Breast epithelium (tissue), 4 donors: ENCODE measurements at regions not wholly inside any gene's neighbourhood (a gene's known extent, or its start where the extent isn't known, plus 50 kb on each side); places are given as distances from the start of the nearest gene placed in this dataset.

ENCODE experiments used
- DNase-seq, 2 donors: peaks; one replicate each; pipeline ENCODE4 v3.0.0-alpha.2; 2019; ENCODE audit warnings: low spot score in 2 of 2
- H3K27ac ChIP-seq, 2 donors: fragments of 200-600 bp; sonication (generic) in 1 of 2; one replicate each; pipeline ENCODE4 v1.5.1; 2016 to 2019; ENCODE audit warnings: mild to moderate bottlenecking in 1 of 2
- H3K27me3 ChIP-seq, 2 donors: fragments of 200-600 bp; sonication (generic) in 1 of 2; one replicate each; pipeline versions ENCODE4 v1.5.1 to v1.6.0; 2017 to 2019; ENCODE audit warnings: control low read depth in 1 of 2, mild to moderate bottlenecking in 1 of 2
- H3K36me3 ChIP-seq: fragments of 200-600 bp; one replicate; pipeline ENCODE4 v1.5.1; 2019
- H3K4me1 ChIP-seq, 2 donors: fragments of 200-600 bp; sonication (generic); one replicate each; pipeline ENCODE4 v1.5.1; 2016 to 2019; ENCODE audit warnings: control low read depth in 1 of 2
- H3K4me3 ChIP-seq, 3 donors: fragments of 200-600 bp; sonication (generic); 1 replicate in 2 of 3; 2 replicates in 1 of 3; pipeline ENCODE4 v1.5.1; 2016 to 2019; ENCODE audit warnings: mild to moderate bottlenecking in 3 of 3, moderate library complexity in 2 of 3
- H3K9me3 ChIP-seq, 2 donors: fragments of 200-600 bp; sonication (generic) in 1 of 2; one replicate each; pipeline ENCODE4 v1.5.1; 2016 to 2019; ENCODE audit warnings: control low read depth in 1 of 2
- CTCF ChIP-seq, 3 donors: fragments of 450-650 bp; IDR thresholded peaks; one replicate each; pipeline ENCODE4 v1.5.1; 2016 to 2017; ENCODE audit warnings: antibody characterized with exemption in 3 of 3, mild to moderate bottlenecking in 3 of 3, moderate library complexity in 3 of 3
- POLR2A ChIP-seq: fragments of 450-650 bp; IDR thresholded peaks from one replicate; pipeline ENCODE4 v1.6.1; 2016; ENCODE audit warnings: antibody characterized with exemption, mild to moderate bottlenecking, moderate library complexity
- POLR2AphosphoS5 ChIP-seq, 3 donors: sonication (generic); formaldehyde crosslinking; IDR thresholded peaks; one replicate each; pipeline ENCODE4 v1.6.1; 2017; ENCODE audit warnings: antibody characterized with exemption in 3 of 3
- intact Hi-C: fragments of 100-400 bp; cut with DNase I; formaldehyde crosslinking; loops from one replicate; pipeline ENCODE4 v1.15.1; 2023; ENCODE audit warnings: low total_unique reads

- H3K36me3 ChIP-seq, result no peaks in the 10 kb centered on the region
- no peaks in the 10 kb centered on the region for H3K9me3 ChIP-seq
- H3K27ac ChIP-seq, result no peak overlapping the region
- H3K4me3 ChIP-seq, result no peak overlapping the region
- TF ChIP-seq POLR2A (no peak), CTCF (IDR thresholded peaks at IDR 0.05) (no peak), POLR2AphosphoS5 (IDR thresholded peaks at IDR 0.05) (no peak)
- no peaks in the 10 kb centered on the region for H3K4me1 ChIP-seq
- DNase-seq, result no peak
- intact Hi-C loops, result no loop called here
- no peaks in the 10 kb centered on the region for H3K27me3 ChIP-seq
These were observed 250.6 kb downstream of the KLF6 start for GRCh38 chr10:3534433-3534832.

GRCh38 chr10:3533296-3533695 is 251.7 kb downstream of the KLF6 start:
- no peak overlapping the region for H3K4me3 ChIP-seq
- intact Hi-C loops, result no loop called here
- no peak for DNase-seq
- no peak overlapping the region for H3K27ac ChIP-seq
- H3K27me3 ChIP-seq, result no peaks in the 10 kb centered on the region
- no peaks in the 10 kb centered on the region for H3K36me3 ChIP-seq
- no peaks in the 10 kb centered on the region for H3K4me1 ChIP-seq
- TF ChIP-seq POLR2AphosphoS5 (IDR thresholded peaks at IDR 0.05), result no peak
- TF ChIP-seq POLR2A, result no peak
- no peak for TF ChIP-seq CTCF (IDR thresholded peaks at IDR 0.05)
- H3K9me3 ChIP-seq, result no peaks in the 10 kb centered on the region

GRCh38 chr10:3532644-3533043 is 252.4 kb downstream of the KLF6 start:
- TF ChIP-seq POLR2A, result no peak
- no peak for TF ChIP-seq CTCF (IDR thresholded peaks at IDR 0.05)
- no peak for TF ChIP-seq POLR2AphosphoS5 (IDR thresholded peaks at IDR 0.05)
- H3K27ac ChIP-seq, result no peak overlapping the region
- H3K9me3 ChIP-seq, result no peaks in the 10 kb centered on the region
- H3K4me1 ChIP-seq, result no peaks in the 10 kb centered on the region
- no peak for DNase-seq
- H3K36me3 ChIP-seq, result no peaks in the 10 kb centered on the region
- intact Hi-C loops, result no loop called here
- H3K4me3 ChIP-seq, result no peak overlapping the region
- H3K27me3 ChIP-seq, result no peaks in the 10 kb centered on the region

GRCh38 chr10:3531670-3532069 is 253.3 kb downstream of the KLF6 start:
- intact Hi-C loops, result no loop called here
- Histone ChIP-seq H3K27ac (no peak overlapping the region), H3K4me1 (no peaks in the 10 kb centered on the region), H3K27me3 (no peaks in the 10 kb centered on the region), H3K4me3 (no peak overlapping the region), H3K9me3 (no peaks in the 10 kb centered on the region), H3K36me3 (no peaks in the 10 kb centered on the region)
- TF ChIP-seq POLR2AphosphoS5 (IDR thresholded peaks at IDR 0.05) (no peak), POLR2A (no peak), CTCF (IDR thresholded peaks at IDR 0.05) (no peak)
- DNase-seq, result no peak

- no peak for DNase-seq
- Histone ChIP-seq H3K4me3 (no peak overlapping the region), H3K27ac (no peak overlapping the region), H3K4me1 (no peaks in the 10 kb centered on the region), H3K27me3 (no peaks in the 10 kb centered on the region), H3K36me3 (no peaks in the 10 kb centered on the region), H3K9me3 (no peaks in the 10 kb centered on the region)
- TF ChIP-seq POLR2A (no peak), POLR2AphosphoS5 (IDR thresholded peaks at IDR 0.05) (no peak), CTCF (IDR thresholded peaks at IDR 0.05) (no peak)
- intact Hi-C loops, result no loop called here
These were observed 254.0 kb downstream of the KLF6 start for GRCh38 chr10:3530783-3531645.
